Neural progenitor cell (in vitro differentiated cells): ENCODE measurements at regions not wholly inside any gene's neighbourhood (a gene's known extent, or its start where the extent isn't known, plus 50 kb on each side); places are given as distances from the start of the nearest gene placed in this dataset.

Source experiments
- DNase-seq: peaks from one replicate; pipeline ENCODE4 v3.0.0-alpha.2; 2016; ENCODE audit warnings: low spot score
- H2AFZ ChIP-seq: fragments of 200-600 bp; sonication (generic); replicated peaks from 2 replicates; pipeline ENCODE4 v1.6.1; 2016; ENCODE audit warnings: antibody characterized with exemption
- H3F3A ChIP-seq: fragments of 200-600 bp; sonication (generic); 2 replicates; pipeline ENCODE4 v1.6.1; 2016; ENCODE audit warnings: antibody characterized with exemption, low read depth
- H3K27ac ChIP-seq: fragments of 200-600 bp; sonication (generic); 2 replicates; pipeline ENCODE4 v1.5.1; 2016; ENCODE audit warnings: mild to moderate bottlenecking
- H3K27me3 ChIP-seq: fragments of 200-600 bp; sonication (generic); 2 replicates; pipeline ENCODE4 v1.6.1; 2016; ENCODE audit warnings: mild to moderate bottlenecking, moderate library complexity
- H3K36me3 ChIP-seq: fragments of 200-600 bp; sonication (generic); 2 replicates; pipeline ENCODE4 v1.5.1; 2016
- H3K4me1 ChIP-seq: fragments of 200-600 bp; sonication (generic); 2 replicates; pipeline ENCODE4 v1.6.1; 2016; ENCODE audit warnings: mixed run types
- H3K4me2 ChIP-seq: fragments of 200-600 bp; sonication (generic); 2 replicates; pipeline ENCODE4 v1.6.1; 2016
- H3K4me3 ChIP-seq: fragments of 200-600 bp; sonication (generic); 2 replicates; pipeline ENCODE4 v1.5.1; 2016
- H3K79me2 ChIP-seq: fragments of 200-600 bp; sonication (generic); 2 replicates; pipeline ENCODE4 v1.6.1; 2016; ENCODE audit warnings: low read depth
- H3K9ac ChIP-seq: fragments of 200-600 bp; sonication (generic); 2 replicates; pipeline ENCODE4 v1.6.1; 2016
- H3K9me3 ChIP-seq: fragments of 200-600 bp; sonication (generic); 2 replicates; pipeline ENCODE4 v1.5.1; 2016; ENCODE audit warnings: low read depth
- H4K20me1 ChIP-seq: fragments of 200-600 bp; sonication (generic); 2 replicates; pipeline ENCODE4 v1.6.1; 2016; ENCODE audit warnings: low read depth
- H3K27ac Mint-ChIP-seq: 3 replicates; pipeline ENCODE4 v1.8.0; 2021; ENCODE audit warnings: mixed read lengths
- H3K27me3 Mint-ChIP-seq: 2 replicates; pipeline ENCODE4 v1.8.0; 2022; ENCODE audit warnings: low read depth, mild to moderate bottlenecking, inconsistent platforms, moderate library complexity, mixed read lengths; ENCODE audit not compliant: insufficient read depth
- H3K36me3 Mint-ChIP-seq: 3 replicates; pipeline ENCODE4 v1.8.0; 2021; ENCODE audit warnings: mixed read lengths
- H3K4me1 Mint-ChIP-seq: 3 replicates; pipeline ENCODE4 v1.8.0; 2021; ENCODE audit warnings: mixed read lengths
- H3K4me3 Mint-ChIP-seq: 3 replicates; pipeline ENCODE4 v1.8.0; 2021; ENCODE audit warnings: mild to moderate bottlenecking, moderate library complexity, mixed read lengths
- H3K9me3 Mint-ChIP-seq: 3 replicates; pipeline ENCODE4 v1.8.0; 2020; ENCODE audit warnings: mixed read lengths
- CTCF ChIP-seq: fragments of 200-600 bp; sonication (generic); IDR thresholded peaks from 2 replicates; pipeline ENCODE4 v1.5.1; 2017; ENCODE audit warnings: antibody characterized with exemption, mild to moderate bottlenecking
- EZH2 ChIP-seq: fragments of 200-600 bp; sonication (generic); IDR thresholded peaks from 2 replicates; pipeline ENCODE4 v1.6.1; 2017; ENCODE audit warnings: antibody characterized with exemption, mild to moderate bottlenecking, moderate library complexity
- EZH2phosphoT487 ChIP-seq: fragments of 200-600 bp; sonication (generic); IDR thresholded peaks from 2 replicates; pipeline ENCODE4 v1.6.1; 2017; ENCODE audit warnings: antibody characterized with exemption

DNA sequence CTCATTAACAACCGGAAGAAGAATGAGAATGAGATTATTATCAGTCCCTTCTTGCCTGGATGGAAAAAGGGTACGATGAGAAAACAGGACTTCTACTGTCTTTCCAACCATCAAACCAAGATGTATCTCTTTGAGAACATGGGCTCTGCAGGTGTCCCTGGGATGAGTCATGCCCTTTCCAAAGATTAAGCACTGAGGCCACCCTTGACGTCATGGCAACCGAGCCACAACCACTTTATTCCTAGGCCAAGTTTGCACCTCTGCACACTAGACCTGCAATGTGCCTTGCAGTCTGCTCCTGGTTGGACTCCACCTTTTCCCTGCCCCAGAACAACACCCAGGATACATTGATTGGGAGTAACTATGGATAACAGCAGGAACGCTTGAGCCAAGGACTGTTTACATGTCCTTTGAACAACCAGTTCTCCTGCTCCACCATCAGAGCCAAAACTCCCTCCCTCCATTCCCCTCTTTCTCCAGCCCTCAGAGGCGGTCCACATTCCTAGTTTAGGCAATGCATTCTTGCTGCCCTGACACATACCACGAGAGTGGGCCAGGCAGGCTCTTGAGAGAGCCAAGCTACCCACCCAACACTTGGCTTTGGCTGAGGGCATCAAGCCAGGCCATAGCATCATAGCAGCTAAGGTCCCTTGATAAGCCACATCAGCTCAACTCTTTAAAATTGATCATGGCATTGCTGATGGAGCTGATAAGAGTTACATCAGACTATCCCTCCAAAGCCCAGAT, 310.7 kb downstream of the TNS1 start:
- no peak overlapping the region for H3K4me2 ChIP-seq
- H3K79me2 ChIP-seq = no peaks in the 10 kb centered on the region
- Mint-ChIP-seq H3K9me3 (peaks cover 9% of the 10 kb centered on the region), H3K27ac (peak overlapping the region; percentile 47), H3K27me3 (no peaks in the 10 kb centered on the region), H3K4me3 (no peak overlapping the region), H3K36me3 (no peaks in the 10 kb centered on the region), H3K4me1 (peaks cover 12% of the 10 kb centered on the region)
- H3K27me3 ChIP-seq = no peaks in the 10 kb centered on the region
- no peak overlapping the region for H3K27ac ChIP-seq
- H4K20me1 ChIP-seq = no peaks in the 10 kb centered on the region
- no peak overlapping the region for H3K9ac ChIP-seq
- H3K4me3 ChIP-seq = no peak overlapping the region
- no peaks in the 10 kb centered on the region for H3K36me3 ChIP-seq
- no peaks in the 10 kb centered on the region for H3K9me3 ChIP-seq
- no peak for DNase-seq
- TF ChIP-seq EZH2phosphoT487 = no peak
- TF ChIP-seq CTCF = no peak
- no peak for TF ChIP-seq EZH2
- no peaks in the 10 kb centered on the region for H3K4me1 ChIP-seq
- no peaks in the 10 kb centered on the region for H3F3A ChIP-seq
- no peak overlapping the region for H2AFZ ChIP-seq

- no peak for DNase-seq
- Histone ChIP-seq H2AFZ (no peak overlapping the region), H3K79me2 (no peaks in the 10 kb centered on the region), H3K27ac (no peak overlapping the region), H3K9me3 (no peaks in the 10 kb centered on the region), H3F3A (no peaks in the 10 kb centered on the region), H4K20me1 (no peaks in the 10 kb centered on the region), H3K36me3 (no peaks in the 10 kb centered on the region), H3K4me2 (no peak overlapping the region), H3K27me3 (no peaks in the 10 kb centered on the region), H3K9ac (no peak overlapping the region), H3K4me1 (no peaks in the 10 kb centered on the region), H3K4me3 (no peak overlapping the region)
- no peak overlapping the region for H3K27ac Mint-ChIP-seq
- H3K36me3 Mint-ChIP-seq = no peaks in the 10 kb centered on the region
- TF ChIP-seq EZH2 (no peak), CTCF (no peak), EZH2phosphoT487 (no peak)
- no peaks in the 10 kb centered on the region for H3K27me3 Mint-ChIP-seq
- no peak overlapping the region for H3K4me3 Mint-ChIP-seq
- H3K4me1 Mint-ChIP-seq = peaks cover 12% of the 10 kb centered on the region
- H3K9me3 Mint-ChIP-seq = peaks cover 9% of the 10 kb centered on the region
Measured at GRCh38 chr2:217691516-217691915, 311.3 kb downstream of the TNS1 start.

- no peak for DNase-seq
- peaks cover 10% of the 10 kb centered on the region for H3K4me1 Mint-ChIP-seq
- Histone ChIP-seq H3K9me3 (no peaks in the 10 kb centered on the region), H4K20me1 (no peaks in the 10 kb centered on the region), H3K36me3 (no peaks in the 10 kb centered on the region), H3K27me3 (no peaks in the 10 kb centered on the region), H3F3A (no peaks in the 10 kb centered on the region), H2AFZ (no peak overlapping the region), H3K79me2 (no peaks in the 10 kb centered on the region), H3K27ac (no peak overlapping the region), H3K4me1 (no peaks in the 10 kb centered on the region), H3K9ac (no peak overlapping the region), H3K4me3 (no peak overlapping the region), H3K4me2 (no peak overlapping the region)
- H3K27ac Mint-ChIP-seq = no peak overlapping the region
- peaks cover 2% of the 10 kb centered on the region for H3K27me3 Mint-ChIP-seq
- no peak for TF ChIP-seq CTCF
- no peak for TF ChIP-seq EZH2phosphoT487
- no peak for TF ChIP-seq EZH2
- H3K4me3 Mint-ChIP-seq = no peak overlapping the region
- H3K9me3 Mint-ChIP-seq = peaks cover 9% of the 10 kb centered on the region
- H3K36me3 Mint-ChIP-seq = no peaks in the 10 kb centered on the region
Measured at GRCh38 chr2:217689053-217689452, 313.7 kb downstream of the TNS1 start.
